ENCODE measurements at regions not wholly inside any gene's neighbourhood (a gene's known extent, or its start where the extent isn't known, plus 50 kb on each side); places are given as distances from the start of the nearest gene placed in this dataset.

DNA sequence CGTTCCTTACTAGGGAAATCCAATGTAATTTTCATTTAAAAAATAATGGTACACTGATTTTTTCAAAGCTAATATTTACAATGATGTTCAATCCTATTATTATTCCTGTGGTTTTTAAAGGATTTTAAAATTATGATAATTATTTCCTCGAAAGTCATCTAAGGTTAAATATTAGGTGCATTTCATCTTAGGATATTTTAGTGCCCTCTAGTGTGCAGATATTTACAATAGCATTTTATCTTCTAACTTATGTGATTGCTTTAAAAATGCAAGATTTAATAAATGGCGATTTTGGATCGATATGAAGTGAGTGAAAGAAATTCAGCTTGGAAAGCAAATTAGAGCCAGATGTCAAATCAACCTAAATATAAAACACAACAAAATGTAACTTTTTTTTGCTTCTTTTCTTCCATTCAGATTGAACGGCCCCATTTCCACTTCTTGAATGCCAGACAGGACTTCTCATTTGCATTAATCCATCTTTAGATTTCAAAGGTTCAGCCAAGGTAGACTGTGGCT, 293.5 kb downstream of the SLC6A15 start:
- TF ChIP-seq CTCF (tag by site-specific recombination; IDR thresholded peaks at IDR 0.05) = no peak
- TF ChIP-seq, protein P1, sequence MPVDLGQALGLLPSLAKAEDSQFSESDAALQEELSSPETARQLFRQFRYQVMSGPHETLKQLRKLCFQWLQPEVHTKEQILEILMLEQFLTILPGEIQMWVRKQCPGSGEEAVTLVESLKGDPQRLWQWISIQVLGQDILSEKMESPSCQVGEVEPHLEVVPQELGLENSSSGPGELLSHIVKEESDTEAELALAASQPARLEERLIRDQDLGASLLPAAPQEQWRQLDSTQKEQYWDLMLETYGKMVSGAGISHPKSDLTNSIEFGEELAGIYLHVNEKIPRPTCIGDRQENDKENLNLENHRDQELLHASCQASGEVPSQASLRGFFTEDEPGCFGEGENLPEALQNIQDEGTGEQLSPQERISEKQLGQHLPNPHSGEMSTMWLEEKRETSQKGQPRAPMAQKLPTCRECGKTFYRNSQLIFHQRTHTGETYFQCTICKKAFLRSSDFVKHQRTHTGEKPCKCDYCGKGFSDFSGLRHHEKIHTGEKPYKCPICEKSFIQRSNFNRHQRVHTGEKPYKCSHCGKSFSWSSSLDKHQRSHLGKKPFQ (tag by site-specific recombination; IDR thresholded peaks at IDR 0.05) = no peak
- TF ChIP-seq REST (tag by site-specific recombination; IDR thresholded peaks at IDR 0.05) = no peak
- TF ChIP-seq, protein P2, sequence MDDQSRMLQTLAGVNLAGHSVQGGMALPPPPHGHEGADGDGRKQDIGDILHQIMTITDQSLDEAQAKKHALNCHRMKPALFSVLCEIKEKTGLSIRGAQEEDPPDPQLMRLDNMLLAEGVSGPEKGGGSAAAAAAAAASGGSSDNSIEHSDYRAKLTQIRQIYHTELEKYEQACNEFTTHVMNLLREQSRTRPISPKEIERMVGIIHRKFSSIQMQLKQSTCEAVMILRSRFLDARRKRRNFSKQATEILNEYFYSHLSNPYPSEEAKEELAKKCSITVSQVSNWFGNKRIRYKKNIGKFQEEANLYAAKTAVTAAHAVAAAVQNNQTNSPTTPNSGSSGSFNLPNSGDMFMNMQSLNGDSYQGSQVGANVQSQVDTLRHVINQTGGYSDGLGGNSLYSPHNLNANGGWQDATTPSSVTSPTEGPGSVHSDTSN (CRISPR knock-in tag; IDR thresholded peaks at IDR 0.05) = no peak
- no peak for TF ChIP-seq GLIS1 (tag by site-specific recombination; IDR thresholded peaks at IDR 0.05)
- TF ChIP-seq RBAK (tag by site-specific recombination; IDR thresholded peaks at IDR 0.05) = no peak
- TF ChIP-seq GFI1B (tag by site-specific recombination; IDR thresholded peaks at IDR 0.05) = no peak
- TF ChIP-seq YY1 (tag by site-specific recombination; IDR thresholded peaks at IDR 0.05) = no peak
- no peak for TF ChIP-seq ZSCAN30 (tag by site-specific recombination; IDR thresholded peaks at IDR 0.05)
- no peak for TF ChIP-seq ZBTB20 (tag by site-specific recombination; IDR thresholded peaks at IDR 0.05)
- no peak for TF ChIP-seq ZNF23 (tag by site-specific recombination; IDR thresholded peaks at IDR 0.05; ENCODE audit: borderline replicate concordance)
- no peak for TF ChIP-seq ZNF19 (tag by site-specific recombination; IDR thresholded peaks at IDR 0.05; ENCODE audit: low read depth)
- TF ChIP-seq ZNF530 (tag by site-specific recombination; IDR thresholded peaks at IDR 0.05; ENCODE audit: low read depth) = no peak
- no peak for TF ChIP-seq MYNN (tag by site-specific recombination; IDR thresholded peaks at IDR 0.05; ENCODE audit: borderline replicate concordance)
